NCI-H2171 treated with DMSO at 0.1 percent for 48 hours (cell line): ENCODE measurements at regions not wholly inside any gene's neighbourhood (a gene's known extent, or its start where the extent isn't known, plus 50 kb on each side); places are given as distances from the start of the nearest gene placed in this dataset.
"Not testable (repeated sequence)": the region's sequence is repeated elsewhere in the genome, so short reads cannot be mapped to it uniquely, and the experiment has no call there.

ENCODE experiments used
- DNase-seq: peaks from one replicate; lab custom pipeline; 2025; lab: John Stamatoyannopoulos, UW

DNA sequence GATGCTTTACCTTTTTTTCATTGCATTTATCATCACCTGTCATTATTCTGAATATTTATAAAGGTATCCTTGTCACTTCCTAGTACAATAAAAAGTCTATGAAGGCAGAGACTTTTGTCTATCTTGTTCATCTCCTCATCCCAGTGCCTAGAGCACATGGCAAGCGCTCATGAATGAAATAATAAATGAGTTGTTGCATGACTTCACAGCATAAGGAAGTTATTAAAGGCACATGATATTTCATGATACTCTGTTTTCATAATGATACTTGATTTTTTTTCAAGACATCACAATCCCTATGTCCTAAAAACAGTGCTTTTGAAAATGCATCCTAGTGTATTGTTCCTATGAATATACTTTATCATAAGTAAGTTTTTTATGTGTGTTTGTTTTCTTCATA lies 310.6 kb upstream of the RSPO3 start:
- no peak for DNase-seq

DNA sequence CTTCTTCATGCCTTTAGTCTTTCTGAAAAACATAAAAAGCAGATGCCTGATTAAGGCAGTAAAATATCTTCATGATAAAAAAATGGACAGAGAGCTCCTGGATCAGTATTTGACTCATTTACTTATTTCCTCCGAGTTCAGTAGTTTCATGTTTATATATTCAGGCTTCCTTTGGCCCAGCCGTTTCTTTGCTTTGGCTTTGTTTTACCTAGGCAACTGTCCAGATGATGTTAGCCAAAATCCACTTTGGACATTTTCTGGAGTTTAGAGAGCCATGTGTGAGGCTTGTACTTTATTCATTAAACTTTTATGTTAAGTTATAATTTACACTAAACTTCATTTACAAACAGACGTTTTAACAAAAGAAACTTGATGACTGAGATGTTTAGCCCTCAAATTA lies 307.1 kb upstream of the RSPO3 start:
- no peak for DNase-seq

DNA sequence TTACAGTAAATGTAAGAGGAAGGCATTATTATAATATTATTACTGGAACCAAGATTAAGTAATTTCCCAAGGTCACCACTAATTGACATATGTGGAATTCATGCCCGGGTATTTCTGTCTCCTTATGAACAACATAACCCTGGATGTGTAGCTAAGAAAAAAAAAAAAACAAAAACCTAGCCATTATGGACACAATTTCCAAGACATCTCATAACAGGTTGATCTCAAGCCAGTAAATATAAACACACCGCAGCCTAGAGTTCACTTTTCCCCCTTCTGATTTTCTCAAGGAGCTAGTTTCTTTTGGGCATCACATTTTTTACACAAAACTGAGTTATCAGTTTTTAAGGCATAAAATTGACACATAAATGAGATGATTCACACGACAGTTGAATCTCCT lies 306.5 kb upstream of the RSPO3 start:
- no peak for DNase-seq

- DNase-seq, result no peak
Observed at GRCh38 chr6:126812651-126813050, 305.8 kb upstream of the RSPO3 start.

- DNase-seq, result no peak
Observed at GRCh38 chr6:126820634-126821033, 297.8 kb upstream of the RSPO3 start.

GRCh38 chr6:126821706-126822105 lies 296.8 kb upstream of the RSPO3 start:
- no peak for DNase-seq

DNA sequence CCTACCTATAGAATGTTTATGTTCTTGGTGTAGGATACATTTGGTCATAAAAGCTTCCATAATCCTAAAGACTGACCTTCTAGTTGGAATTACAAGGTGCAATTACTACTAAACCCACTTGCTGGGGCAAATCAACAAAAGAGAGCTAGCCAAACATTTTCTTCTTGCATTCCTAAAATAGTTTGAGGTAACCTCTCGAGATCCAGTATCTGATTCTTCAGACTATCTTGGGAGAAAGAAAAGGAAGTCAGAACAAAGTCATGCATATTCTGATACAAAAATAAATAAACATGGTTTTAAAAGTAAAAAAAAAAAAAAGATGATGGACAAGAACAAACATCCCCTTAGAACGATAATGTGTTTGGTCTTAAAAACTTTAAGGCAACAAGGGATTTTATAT lies 294.2 kb upstream of the RSPO3 start:
- no peak for DNase-seq

DNA sequence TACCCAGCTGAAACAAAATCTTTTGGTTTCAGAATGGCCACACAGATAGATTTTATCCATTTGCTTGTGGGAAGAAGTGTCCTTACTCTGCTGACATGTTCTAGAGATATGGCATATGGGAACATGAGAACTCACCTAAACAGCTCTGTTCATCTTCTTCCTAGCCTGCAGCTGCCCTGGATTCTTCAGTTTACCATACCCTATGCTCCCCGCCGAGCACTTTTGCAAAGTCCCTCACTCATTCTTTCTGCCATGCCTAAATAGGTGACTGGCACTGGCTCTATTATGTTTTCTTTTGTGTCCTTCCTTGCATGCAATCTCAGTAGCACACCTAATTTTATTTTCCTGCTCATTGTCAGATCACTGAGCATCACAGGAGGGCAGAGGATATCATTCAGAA lies 293.7 kb upstream of the RSPO3 start:
- DNase-seq, result no peak

DNA sequence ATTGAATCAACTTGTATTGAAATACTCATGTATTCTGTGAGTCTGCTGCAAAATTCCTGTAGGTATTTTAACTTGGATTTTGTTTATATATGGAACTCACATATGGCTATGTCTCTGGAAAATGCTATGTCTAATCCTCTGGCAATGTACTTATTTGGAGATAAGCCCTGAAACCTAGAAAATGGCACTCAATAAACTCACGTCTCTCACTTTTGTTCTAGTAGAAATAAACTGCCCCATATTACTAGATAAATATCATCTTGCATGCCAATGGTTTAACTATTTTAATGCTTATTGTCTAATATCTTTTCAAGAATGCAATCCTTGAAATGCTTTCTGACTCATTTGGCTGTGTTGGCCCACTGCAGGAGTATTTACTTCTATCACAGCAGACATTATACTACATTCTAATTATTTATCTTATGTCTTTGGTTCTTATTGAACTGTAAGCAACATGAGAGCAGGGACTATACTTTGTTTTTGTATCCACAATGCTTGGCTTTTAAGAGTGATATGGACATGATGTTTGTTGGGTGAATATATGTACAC lies 292.2 kb upstream of the RSPO3 start:
- no peak for DNase-seq

DNA sequence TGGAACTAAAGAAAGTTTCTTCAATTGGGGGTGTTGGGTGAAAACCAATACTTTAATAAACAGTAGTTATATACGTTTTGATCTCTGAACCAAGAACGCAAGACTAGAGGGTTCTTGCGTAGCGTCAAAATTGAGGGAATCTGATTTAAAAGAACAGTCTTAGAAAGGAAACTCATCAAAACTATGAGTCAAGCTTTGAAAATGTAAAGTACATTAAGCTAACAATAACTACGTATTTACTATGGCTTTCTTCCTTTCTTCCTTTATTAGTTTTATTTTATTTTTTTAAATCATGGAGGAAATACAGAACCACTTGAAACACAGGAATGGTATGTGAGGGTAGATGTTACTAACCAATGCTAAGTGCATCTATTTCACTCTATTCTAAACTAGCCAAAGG lies 287.0 kb upstream of the RSPO3 start:
- no peak for DNase-seq

DNA sequence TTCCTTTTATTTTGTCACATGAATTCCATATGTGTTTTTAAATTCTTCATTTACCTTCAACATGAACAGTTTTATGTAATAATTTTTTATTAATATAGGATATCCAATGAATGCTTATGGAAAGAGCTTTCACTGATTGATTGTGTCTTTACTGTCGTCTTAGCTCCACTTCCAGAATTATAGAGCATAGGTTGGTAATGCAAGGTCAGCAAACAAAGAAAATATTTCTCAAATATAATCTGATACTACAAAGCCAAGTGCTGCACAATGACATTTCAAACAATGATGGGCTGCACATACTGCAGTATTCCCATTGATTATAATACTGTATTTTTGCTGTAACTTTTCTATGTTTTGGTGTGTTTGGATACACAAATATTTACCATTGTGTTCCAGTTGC lies 275.7 kb upstream of the RSPO3 start:
- no peak for DNase-seq

- DNase-seq, result no peak
Observed at GRCh38 chr6:126848119-126848518, 270.4 kb upstream of the RSPO3 start.

- DNase-seq, result no peak
Observed at GRCh38 chr6:126867641-126868040, 250.8 kb upstream of the RSPO3 start.

GRCh38 chr6:126873351-126873750 lies 245.1 kb upstream of the RSPO3 start:
- DNase-seq, result no peak

DNA sequence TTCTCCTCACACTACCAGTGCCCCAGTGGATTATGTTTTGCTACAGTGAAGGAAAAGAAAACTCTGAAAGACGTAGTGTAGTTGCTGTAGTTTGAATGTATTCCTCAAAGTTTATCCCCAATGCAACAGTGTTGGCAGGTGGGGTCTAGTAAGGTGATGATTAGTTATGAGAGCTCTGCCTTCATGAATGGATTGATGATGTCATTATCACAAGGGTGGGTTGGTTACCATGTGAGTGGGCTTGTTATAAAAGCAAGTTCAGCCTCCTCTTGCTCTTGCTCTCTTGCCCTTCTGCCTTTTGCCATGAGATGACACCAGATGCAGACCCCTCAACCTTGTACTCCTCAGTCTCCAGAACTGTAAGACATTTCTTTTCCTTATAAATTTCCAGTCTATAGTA lies 244.7 kb upstream of the RSPO3 start:
- DNase-seq, result no peak

DNA sequence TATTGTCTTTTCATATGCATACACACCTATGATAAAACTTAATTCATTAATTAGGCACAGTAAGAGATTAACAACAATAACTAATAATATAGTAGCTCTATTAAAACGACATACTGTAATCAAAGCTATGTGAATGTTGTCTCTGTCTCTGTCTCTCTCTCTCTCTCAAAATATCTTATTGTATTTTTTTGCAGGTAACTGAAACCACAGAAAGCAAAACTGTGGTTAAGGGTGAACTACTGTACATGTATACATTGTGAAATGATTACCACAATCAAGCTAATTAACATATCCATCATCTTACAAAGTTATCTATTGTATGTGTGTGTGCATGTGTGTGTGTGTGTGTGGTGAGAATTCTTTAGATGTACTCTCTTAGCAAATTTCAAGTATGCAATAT lies 242.0 kb upstream of the RSPO3 start:
- DNase-seq, result no peak

DNA sequence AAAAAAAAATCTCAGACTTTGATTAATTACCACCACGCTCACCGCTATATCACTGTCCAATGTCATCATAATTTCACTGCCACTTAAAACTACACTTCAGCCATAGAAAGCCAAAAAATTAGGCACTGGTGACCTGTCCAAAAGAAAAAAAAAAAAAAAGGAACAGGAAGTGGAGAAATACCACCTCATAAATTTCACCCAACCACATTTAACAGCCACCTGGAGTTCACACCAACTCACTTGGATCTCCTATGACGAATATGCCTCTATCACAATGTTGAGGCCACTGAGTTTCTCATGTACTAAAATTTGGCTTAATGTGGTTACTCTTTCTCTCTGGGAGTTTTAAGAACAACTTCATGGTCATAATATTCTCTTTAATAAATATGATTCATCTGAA lies 237.5 kb upstream of the RSPO3 start:
- no peak for DNase-seq

DNA sequence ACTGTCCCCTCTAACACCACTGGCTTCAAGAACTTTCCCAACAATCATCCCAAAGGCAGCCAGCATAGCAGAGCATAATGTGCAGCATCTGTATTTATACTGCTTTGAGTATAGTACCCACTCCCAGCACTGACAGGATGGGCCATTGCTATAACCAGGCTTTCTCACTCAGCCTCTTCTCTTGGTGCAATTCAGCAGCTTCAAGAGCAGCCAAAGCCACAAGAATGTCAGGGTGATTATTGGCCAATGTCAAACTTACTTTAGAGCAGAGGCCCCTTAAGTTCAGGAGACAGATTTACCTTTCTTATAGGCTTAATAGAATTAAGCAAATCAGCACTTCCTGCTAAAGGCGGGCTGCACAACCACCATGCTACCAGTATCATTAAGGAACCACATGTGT lies 232.4 kb upstream of the RSPO3 start:
- DNase-seq, result no peak

DNA sequence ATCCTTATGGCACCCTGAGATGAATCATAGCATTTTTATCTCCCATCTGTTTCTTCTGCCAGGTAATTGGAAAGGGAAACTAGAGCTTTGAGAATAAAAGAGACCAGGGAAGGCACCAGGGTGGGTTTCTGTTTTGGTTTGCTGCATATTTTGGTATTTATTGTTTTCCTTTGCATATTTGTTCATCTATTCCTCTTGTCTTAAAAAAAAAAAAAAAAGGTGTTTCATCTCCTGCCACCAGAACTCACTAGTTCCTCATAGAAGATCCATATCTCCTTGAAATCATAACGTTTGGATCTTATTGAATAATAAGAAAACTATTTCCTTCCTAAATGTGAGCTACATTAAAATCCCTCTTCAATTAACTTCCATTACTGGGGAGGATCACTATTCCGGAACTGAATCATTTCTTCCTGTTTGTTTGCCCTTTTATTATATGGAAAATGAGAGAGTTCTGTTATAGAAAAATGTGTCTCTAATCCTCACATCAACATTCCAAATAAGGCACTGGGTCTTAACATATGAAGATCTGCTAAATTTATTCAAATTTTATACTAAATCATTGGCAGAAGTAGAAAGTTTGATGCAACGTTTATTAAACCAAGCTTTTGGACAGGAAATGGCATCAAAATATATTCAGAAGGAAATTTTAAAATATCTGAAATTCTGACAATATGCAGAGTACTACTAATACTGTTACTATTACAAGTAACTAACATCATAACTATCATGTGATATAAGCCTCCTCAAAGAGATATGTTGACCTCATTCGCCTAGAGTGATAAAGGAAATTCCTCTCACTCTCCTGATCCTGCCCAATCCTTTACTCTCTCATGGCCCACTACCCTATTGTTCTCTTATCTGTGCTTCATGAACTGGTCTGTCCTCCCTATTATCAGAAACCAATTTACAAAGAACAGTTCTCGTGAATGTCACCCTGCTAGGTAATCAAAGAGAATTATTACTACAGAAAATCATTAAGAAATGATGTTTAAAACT lies 229.4 kb upstream of the RSPO3 start:
- no peak for DNase-seq

GRCh38 chr6:126890055-126890454 lies 228.4 kb upstream of the RSPO3 start:
- no peak for DNase-seq

DNA sequence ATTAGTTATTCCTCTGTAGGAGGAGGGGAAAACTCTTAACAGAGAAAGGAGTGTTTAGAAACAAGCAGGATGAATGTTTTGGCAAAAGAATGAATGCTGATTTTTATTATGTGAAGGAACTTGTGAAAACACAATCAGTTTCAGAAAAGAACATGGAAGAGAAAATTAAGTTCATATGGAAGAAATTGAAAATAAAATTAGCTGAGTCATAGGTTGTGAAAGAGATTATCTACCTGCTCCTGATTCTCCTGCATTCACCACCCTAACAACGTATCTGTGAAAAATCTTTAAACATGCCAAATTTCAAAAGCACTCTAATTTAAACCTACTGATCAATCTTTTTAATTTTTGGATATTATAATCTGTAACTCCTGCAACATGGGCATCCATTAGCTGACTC lies 227.3 kb upstream of the RSPO3 start:
- DNase-seq, result no peak

- DNase-seq, result not testable (repeated sequence)
Observed at GRCh38 chr6:126892869-126893268, 225.6 kb upstream of the RSPO3 start.

GRCh38 chr6:126897758-126898157 lies 220.7 kb upstream of the RSPO3 start:
- DNase-seq, result no peak

GRCh38 chr6:126904176-126904575 lies 214.3 kb upstream of the RSPO3 start:
- DNase-seq, result no peak
